DMS79 (cell line): ENCODE measurements at regions not wholly inside any gene's neighbourhood (a gene's known extent, or its start where the extent isn't known, plus 50 kb on each side); places are given as distances from the start of the nearest gene placed in this dataset.
"Not testable (repeated sequence)": the region's sequence is repeated elsewhere in the genome, so short reads cannot be mapped to it uniquely, and the experiment has no call there.

ENCODE experiments used
- DNase-seq: peaks from one replicate; lab custom pipeline; 2025; lab: John Stamatoyannopoulos, UW

DNA sequence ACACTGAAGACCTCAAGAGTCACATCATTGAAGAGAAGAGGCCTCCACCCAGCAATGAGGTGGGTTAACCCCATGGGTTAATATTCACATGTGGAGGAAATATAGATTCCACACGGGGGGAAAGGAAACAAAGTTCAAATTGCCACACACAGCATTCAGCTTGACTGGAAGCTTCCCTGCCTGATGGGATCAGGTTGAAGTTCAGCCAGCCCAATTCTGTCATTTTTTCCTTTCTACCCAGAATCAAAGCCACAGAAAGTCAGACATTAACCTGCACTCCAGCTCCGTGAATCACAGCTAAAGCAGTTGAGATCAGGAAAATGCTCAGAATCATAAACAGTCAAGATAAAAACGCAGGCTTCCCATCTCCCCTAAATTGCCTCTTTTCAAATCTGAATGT is 208.7 kb upstream of the OBI1 start:
- DNase-seq, result no peak

- not testable (repeated sequence) for DNase-seq
Measured at GRCh38 chr13:78866076-78866475, 207.1 kb upstream of the OBI1 start.

- DNase-seq, result no peak
Measured at GRCh38 chr13:78862446-78862845, 203.5 kb upstream of the OBI1 start.

DNA sequence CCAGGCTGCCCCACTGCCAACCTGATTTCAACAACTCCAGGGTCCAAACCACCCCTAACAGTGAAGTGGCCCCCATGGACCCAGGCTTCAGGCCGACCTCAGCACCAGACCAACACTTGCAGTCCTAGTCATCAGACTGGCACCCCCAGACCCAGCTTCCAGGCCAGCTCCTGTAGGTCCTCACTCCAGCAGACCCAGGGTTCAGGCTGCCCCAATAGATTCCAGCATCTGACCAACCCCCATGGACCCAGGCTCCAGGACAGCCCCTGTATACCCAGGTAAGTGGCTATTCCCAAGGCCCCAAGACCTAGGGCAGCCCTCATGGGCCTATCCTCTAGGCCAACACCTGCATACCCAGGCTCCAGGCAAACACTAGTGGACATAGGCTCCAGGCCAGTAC is 193.8 kb upstream of the OBI1 start:
- no peak for DNase-seq

DNA sequence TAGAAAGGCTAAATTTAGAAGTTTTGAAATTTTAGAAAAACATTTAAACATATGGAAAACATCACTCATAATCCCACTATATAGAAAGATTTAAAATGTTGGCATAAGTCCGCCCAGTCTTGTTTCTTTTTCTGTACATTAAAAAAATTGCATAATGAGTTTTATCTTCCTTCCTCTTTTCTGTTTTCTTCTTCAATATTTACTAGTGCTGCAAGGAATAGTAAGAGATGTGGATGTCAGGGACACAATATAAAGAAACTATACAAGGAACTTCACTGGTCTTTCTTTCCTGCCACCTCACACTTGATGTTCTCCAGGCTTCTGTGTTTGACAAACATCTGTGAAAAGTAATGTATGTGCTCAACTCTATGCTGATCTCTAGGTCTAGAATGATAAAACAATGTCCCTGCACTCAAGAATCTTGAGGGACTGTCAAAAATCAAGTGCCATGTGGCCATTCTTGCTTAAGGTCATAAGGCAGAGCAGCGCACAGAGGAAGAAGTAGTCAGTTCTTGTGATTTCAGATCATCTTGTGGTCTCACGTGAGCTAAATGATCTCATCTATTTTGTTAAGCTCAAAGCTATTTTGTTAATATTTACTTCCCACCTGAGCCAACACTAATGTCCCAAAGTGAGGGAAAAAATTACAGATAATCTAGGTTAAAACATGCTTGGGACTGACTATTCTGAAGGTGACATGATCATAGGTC is 186.9 kb upstream of the OBI1 start:
- no peak for DNase-seq

- DNase-seq, result no peak
Measured at GRCh38 chr13:78844106-78844505, 185.2 kb upstream of the OBI1 start.

- DNase-seq, result no peak
Measured at GRCh38 chr13:78841358-78841963, 182.5 kb upstream of the OBI1 start.

GRCh38 chr13:78836238-78836784 is 177.4 kb upstream of the OBI1 start:
- no peak for DNase-seq

DNA sequence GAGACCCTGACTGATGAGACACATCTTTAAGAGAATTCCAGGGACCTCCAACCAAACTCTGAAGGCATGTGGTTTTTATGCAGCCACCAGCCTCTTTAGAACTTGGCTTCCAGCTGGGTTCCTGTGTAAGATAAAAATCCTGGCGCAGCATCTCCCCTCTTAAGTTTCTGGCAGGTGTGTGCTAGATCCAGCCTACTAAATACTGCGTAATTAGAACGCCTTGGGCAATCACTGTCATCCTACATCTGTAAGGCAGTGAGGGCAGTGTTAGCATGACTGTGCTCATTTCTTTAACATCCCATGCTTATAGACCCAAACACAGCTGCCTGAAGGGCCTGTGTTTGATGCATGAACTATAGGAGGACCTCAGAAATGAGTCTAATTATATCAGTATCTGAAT is 173.5 kb upstream of the OBI1 start:
- no peak for DNase-seq

DNA sequence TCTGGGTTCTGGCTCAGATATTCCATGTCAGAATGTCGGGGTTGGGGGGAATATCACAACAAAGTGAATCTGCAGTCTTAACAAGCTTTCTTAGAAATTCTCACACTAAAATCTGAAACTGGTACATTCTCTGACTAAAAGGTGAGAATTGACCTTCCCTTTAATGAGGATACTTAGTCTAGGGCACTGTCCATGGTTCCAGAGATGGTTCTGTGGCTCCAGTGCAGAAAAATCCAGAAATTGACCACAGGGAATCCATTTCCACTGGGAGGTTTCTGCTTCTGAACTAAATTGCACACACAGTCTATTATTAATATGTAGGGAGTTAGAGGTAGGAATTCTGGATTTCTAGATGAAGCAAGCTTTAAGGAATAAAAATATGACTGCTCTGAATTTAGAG is 171.6 kb upstream of the OBI1 start:
- no peak for DNase-seq

DNA sequence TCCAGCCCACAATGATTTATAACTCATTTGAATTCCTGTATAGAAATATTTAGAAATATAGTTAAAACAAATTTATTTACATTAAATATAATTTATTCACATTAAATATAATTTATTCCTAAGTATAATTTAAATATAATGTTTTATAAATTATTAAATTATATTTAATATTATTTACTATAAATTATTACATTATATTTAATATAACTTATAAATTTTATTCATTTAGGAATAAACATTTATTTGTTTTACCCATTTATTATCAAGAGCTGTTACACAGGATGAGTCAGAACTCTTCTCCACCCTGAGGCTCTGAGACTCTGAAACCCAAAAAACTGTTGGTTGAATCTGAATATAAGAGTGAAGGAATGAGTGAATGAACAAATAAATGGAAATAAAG is 170.9 kb upstream of the OBI1 start:
- no peak for DNase-seq

GRCh38 chr13:78827471-78827870 is 168.5 kb upstream of the OBI1 start:
- no peak for DNase-seq

- no peak for DNase-seq
Measured at GRCh38 chr13:78826936-78827335, 168.0 kb upstream of the OBI1 start.

DNA sequence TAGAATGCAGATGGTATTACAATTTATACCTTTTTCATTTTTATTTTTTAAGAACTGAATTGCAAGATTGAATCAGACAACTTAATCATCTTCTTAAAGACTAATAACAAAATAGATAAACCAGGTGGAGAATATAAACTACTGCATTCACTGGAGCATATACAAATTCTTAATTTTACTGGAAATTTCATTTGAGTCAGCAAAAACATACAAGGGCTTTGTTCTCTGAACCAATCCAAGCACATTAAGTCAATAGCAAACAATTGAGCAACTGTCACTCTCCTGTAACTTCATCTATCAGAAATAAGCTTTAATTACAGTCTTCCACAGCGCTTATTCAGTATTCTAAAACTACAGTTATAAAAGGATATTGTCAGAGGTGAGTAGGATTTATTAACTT is 167.4 kb upstream of the OBI1 start:
- DNase-seq, result no peak

GRCh38 chr13:78820541-78820940 is 161.6 kb upstream of the OBI1 start:
- no peak for DNase-seq

GRCh38 chr13:78816592-78816991 is 157.6 kb upstream of the OBI1 start:
- no peak for DNase-seq

- no peak for DNase-seq
Measured at GRCh38 chr13:78816154-78816553, 157.2 kb upstream of the OBI1 start.

GRCh38 chr13:78806457-78806856 is 147.5 kb upstream of the OBI1 start:
- DNase-seq, result no peak

GRCh38 chr13:78802912-78803311 is 144.0 kb upstream of the OBI1 start:
- no peak for DNase-seq

GRCh38 chr13:78787190-78787589 is 128.2 kb upstream of the OBI1 start:
- DNase-seq, result no peak

DNA sequence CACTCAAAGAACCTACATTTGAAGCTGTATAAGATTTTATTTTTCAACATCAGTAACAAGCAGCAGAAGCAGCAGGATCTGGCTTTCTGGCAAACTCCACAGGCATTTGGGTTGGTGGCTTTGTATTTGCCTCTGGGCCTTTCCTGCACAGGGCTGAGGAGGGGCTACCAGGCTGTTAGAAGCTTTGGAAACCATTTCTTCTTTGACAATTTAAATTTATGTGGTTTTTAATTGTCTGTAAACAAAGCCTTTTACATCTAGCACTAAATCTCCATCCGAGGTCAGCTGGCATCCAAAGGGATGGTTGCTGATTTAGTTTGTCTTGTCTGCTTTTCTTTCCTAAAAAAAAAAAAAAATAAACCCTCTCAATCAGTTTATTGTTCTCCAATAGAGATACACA is 127.5 kb upstream of the OBI1 start:
- DNase-seq, result no peak

GRCh38 chr13:78785764-78786163 is 126.8 kb upstream of the OBI1 start:
- no peak for DNase-seq

DNA sequence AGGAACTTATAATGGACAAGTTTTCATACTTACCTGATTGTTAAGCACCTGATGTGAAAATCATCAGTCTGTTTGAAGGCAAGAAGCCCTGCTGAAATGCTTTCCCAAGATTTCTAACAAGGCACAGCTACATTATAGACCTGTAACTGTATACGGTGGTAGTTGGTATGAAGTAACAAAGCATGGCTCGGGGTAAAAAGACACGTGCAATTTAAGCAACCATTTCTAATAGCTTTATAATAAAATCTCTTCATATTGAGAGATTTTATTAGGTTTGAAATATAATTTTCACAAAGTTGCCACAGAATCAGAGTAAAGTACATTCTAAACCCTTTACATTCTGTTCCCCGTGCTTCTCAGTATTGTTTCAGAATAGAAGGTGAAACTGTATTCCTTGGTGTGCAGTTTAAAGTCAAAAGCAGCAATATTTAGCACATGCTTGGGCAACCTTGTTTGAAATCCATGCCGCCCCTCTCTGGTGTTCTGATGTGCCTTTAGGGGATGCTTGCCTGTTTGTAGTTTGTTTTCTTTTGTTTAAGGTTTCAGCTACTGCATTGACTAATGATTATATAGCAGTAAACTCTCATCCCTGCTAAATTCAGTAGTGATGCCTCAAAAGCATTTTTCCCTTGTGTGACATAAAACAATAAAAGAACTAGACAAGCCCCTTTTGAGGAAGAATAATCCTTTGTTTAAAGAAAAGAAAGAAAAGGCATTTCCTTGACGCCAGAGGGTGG is 125.2 kb upstream of the OBI1 start:
- DNase-seq, result no peak
